SH-SY5Y (cell line): ENCODE measurements at regions not wholly inside any gene's neighbourhood (a gene's known extent, or its start where the extent isn't known, plus 50 kb on each side); places are given as distances from the start of the nearest gene placed in this dataset.

Experiments
- GATA2 ChIP-seq: IDR thresholded peaks from 2 replicates; pipeline ENCODE4 v1.6.1; 2011; ENCODE audit warnings: mild to moderate bottlenecking, low read depth, low read length
- GATA3 ChIP-seq: IDR thresholded peaks from 2 replicates; pipeline ENCODE4 v1.6.1; 2011; ENCODE audit warnings: low read depth, mild to moderate bottlenecking, low read length, moderate library complexity

DNA sequence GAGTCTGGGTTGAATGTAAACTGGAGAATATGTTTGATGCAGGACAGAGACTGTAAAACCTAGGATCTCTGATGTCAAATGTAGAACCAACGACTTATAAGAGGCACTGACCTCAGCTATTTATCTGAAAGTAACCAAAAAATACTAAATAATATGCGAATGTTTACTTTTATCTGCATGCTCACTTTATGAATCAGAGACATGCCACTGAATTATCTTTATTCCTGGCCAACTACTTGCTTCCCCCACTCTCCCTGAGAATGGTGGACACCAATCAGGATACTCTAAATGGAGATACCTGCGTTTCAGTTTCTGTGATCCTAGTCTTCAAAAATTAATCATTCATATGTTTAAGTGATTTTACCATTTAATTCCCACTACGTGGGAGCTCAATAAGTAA lies 1038.4 kb upstream of the PABPC4L start:
- TF ChIP-seq GATA3 (no peak), GATA2 (no peak)

DNA sequence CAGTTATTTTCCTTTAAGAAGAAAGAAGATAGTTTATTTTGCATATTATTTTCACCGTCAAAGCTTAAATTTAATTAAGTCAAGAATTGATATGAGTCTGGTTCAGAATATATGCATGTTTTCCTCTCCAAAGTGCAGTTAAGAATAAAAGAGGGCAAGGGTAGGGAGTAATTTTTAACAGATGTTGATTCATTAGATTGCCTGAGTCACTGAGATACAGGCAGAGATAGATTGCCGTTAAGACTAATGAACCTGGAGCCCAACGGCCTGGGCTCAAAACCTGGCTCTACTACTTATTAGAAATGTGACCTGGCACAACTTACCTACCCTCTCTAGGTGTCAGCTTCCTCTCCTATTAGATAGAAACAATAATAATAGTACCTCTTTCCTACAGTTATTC lies 1037.4 kb upstream of the PABPC4L start:
- TF ChIP-seq GATA2 (peak; percentile 59), GATA3 (peak; percentile 84)

DNA sequence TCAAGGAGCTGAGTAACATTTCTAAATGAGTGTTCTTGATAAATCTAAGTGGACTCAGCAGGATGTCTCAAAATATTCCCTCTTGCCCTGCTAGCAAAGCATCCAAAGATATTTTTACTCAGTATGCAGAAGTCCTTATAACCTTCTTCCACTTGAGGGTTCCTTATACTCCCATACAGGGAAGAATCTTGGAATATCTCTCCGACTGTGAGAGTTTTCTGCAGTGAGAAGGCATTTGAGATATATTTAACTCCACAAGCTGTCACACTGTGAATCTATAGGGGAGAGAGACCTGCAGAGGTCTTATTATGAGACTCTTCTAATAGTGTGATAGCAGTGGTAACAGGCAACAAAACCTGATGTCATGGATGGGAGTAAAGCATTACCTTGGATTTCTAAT lies 1034.5 kb upstream of the PABPC4L start:
- no peak for TF ChIP-seq GATA2
- TF ChIP-seq GATA3 = no peak

DNA sequence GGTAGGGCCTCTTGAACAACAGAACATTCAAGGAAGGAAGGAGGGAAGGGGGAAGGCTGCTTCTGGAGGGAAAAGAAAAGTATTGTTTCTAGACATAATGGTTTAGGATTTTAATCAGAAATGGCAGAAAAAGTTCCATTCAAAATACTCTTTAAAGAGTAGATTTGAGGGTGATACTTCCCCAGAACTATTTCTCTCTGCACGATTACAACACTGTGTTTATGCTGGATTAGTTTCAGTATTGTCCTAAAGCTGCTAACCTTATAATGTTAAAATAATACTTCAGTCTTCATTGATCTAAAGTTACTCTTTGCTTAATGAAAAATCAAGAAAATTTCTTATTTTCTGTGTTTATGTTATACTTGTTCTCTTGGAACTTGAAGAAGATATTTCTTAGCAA lies 1026.3 kb upstream of the PABPC4L start:
- TF ChIP-seq GATA2 = no peak
- TF ChIP-seq GATA3 = no peak

DNA sequence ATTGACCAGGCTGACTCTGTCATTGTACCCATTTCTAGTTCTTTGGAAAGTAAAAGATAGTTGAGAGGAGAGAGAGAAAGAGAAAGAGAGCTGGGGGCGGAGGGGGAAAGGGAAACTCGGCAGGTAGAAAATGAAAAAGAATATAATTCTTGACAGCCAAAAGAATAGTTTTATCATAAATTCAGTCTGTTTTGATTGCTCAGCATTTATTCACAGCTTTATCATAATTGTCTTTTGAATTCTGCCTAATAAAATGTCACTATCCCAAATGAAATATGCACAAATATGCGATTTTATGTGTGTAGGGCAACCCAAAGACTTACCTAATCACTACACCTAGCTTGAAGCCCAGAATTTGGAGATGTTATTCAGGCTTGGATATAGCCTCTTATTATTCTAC lies 1024.0 kb upstream of the PABPC4L start:
- TF ChIP-seq GATA2 = no peak
- TF ChIP-seq GATA3 = no peak

DNA sequence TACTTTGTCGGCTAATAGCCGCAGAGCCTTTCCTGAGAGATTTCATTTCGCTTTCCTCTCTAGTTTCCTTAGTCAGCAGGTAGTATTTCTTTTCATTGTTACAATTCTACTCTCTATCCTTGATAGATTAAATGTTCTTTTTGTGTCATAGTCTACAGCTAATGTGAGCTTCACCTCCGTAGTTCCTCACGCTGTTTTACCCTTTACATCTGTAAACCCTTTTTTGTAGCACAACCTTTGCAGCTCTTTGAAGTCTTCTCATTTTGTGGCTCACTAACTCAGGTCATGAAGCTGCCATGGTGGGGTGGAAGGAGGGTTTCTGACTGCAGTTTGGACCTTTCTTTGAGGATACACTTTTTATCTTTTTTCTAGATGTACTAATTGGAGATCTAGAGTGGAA lies 1008.8 kb upstream of the PABPC4L start:
- TF ChIP-seq GATA3 = no peak
- no peak for TF ChIP-seq GATA2

DNA sequence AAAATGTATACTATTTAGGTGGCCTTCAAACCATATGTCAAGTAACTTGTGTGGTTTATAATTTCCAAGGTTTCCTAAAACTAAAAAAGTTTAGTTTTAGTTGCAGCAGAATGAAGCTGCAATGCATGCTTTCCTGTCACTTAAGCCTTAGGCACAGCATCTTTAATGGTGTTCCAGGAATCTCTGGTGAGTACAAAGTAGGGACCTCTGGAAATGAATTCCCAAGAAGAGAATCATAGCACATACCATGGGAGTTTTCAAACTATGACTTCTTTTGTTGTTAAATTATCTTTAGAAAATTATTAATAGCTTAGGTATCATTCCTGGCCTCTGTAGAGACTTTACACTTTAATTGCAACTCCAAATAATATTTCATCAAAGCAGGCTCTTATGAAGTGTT lies 1005.9 kb upstream of the PABPC4L start:
- TF ChIP-seq GATA3 = no peak
- no peak for TF ChIP-seq GATA2

DNA sequence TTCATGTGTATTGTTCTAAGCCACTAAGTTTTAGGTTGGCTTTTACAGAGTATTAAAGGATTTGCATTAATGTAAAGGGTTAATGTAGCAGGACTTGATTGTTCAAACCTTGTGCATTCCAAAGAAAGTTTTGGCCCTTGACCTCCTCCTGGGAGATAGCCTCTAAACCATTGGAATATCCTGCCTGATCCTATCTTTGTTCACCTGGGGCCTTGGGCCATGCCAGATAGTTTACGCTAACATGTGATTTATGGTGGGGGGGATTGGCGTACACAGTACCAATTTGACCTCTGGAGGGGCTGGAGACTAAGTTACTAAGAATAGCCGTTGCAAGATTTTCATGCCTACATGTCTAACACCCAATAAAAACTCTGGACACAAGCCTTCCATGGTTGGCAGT lies 1002.7 kb upstream of the PABPC4L start:
- TF ChIP-seq GATA2 (no peak), GATA3 (no peak)

DNA sequence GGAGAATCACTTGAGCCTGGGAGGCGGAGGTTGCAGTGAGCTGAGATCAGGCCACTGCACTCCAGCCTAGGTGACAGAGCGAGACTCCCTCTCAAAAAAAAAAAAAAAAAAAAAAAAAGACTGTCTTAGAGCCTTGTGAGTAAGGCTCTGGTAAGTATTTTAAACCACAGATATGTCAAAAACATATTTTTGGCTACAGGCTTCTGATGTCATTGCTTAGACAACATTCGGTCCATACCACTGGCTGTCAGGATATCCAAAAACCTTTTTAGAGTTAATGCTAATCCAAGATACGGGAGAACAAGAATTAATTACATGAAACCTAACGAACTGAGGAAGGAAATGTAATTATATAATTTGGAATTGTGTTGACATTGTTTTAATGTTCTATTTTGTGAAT lies 999.5 kb upstream of the PABPC4L start:
- TF ChIP-seq GATA2 = no peak
- TF ChIP-seq GATA3 = no peak

DNA sequence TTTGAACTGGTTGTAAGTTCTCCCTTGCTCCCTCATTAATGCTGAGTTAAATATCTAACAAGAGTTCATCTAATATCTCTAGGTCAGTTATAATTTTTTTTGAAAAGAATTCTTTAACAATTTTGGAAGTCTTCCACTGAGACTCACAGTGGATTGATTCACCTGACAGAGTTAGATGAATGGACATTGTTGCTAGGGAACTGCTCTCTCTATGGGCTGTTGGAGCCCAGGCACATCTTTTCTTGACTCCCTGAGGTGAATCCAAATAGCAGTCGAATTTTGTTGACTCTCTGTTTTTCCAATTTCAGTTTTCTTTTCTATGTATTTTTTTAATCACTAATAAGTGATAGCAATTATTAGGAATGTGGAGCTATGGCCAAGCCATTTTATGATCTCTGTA lies 996.1 kb upstream of the PABPC4L start:
- TF ChIP-seq GATA2 = no peak

DNA sequence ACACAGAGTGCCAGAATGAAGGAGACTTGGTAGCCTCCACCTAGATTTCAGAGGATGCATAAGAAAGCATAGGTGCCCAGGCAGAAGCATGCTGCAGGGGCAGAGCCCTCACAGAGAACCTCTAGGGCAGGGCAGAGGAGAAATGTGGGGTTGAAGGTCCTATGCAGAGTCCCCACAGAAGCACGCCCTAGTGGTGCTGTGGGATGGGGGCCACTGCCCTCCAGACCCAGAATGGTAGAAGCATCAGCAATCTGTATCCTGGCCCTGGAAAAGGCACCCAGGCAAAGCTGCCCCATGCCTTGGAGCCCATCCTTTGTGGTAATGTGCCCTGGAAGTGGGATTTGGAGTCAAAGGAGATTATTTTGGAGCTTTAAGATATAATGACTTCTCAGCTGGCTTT lies 992.9 kb upstream of the PABPC4L start:
- TF ChIP-seq GATA2 (no peak), GATA3 (no peak)

DNA sequence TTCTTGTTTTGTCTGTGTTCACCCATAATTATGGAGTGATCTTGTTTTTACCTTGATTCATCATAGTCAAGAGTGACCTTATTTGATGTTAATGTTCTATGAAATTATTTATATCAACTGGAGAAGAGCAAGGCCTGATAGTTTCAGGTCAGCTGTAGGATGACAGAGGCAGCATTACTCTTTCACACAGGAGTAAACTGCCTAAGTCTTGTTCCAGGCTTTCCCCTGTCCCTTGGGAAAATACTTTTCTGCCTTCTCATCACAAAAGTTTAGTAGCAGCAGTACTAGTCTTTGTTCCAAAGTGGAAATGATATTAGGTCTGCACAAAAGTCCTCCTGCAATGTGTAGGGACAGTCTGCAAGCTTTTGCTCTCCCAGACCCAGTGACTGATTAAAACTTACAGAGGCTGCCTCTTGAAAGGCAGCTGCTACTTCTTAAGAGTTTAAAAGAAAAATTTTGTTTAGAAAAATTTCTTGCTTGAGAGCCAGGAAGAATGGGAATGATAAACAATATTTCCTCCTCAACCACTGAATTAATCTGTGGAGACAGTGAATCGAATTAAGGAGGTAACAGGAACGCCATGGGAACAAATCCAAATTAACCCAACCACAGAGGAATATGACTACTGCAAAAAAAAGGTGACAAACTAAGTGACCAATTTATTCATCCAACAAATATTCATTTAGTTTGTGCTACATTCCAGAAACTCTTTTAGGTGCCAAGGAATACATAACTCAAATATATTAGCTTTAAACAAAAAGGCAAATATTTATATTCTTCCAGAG lies 991.4 kb upstream of the PABPC4L start:
- TF ChIP-seq GATA2 (no peak), GATA3 (no peak)

DNA sequence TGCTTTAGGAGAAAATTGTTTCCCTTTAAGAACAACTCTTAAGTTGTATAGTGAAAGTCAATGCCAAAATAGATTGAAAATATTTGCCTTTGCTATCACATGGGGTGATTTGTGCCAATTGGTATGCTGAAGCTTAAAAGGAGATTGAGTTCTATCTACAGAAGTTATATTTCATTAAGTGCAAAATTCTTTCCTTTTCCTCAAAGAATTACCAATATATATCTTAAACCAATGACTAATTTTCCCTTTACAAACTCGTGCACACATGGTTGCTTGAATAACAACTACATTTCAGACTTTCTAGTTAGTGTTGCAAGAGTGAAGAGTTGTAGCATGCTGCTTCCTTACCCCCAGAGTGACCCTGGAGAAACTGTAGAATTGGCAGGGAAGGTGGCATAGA lies 990.0 kb upstream of the PABPC4L start:
- TF ChIP-seq GATA2 = no peak
- no peak for TF ChIP-seq GATA3

DNA sequence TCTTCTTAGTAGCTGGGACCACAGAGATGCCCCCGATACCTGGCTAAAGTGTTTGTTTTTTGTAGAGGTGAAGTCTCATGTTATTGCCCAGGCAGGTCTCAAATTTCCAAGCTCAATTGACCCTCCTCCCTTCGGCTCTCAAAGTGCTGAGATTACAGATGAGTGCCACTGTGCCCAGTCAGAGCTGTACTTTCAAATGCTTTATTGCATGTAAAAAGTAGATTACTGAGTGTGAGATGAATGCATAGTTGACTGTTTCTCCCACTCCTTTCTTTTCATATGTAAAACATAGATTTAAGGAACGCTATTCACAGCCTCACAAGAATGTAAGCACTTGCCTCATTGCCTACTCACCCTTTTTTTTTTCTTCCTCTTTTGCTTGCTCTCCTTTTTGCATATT lies 984.4 kb upstream of the PABPC4L start:
- TF ChIP-seq GATA2 = no peak
- TF ChIP-seq GATA3 = no peak

DNA sequence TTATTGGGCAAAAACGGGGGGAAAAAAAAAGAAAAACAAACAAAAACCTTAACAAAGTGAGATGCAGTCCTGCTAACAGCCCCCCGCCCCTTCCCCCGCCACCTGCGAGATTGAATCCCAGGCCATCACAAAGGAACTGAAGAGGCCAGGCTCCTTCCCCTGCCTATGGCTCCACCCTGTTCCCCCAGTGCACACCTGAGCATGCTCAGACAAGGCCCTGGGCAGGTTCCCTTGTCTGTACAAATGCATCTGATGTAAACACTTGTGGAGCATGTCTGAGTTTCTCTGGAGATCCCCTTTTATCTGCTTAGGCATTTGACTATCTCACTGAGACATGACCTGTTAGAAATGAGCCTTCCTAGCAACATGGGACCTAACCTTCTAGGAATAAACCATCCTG lies 983.7 kb upstream of the PABPC4L start:
- TF ChIP-seq GATA3 = no peak

DNA sequence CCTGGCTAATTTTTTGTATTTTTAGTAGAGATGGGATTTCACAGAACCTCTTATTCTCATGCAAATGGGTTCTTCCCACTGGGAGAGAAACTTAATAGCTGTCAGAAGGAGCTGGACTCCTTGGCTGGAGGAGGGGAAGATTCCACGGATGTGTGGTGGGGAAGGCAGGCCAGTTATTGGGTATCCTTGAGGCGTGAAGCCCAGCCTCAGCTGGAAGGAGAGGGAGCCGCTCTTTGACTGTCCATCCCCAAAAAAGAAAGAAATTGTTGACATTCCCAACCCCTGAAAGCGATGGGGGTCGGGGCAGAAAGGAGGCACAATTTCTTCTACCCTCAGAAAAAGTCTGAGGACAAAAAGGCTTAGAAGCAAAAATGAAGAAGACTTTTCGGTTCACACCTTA lies 983.1 kb upstream of the PABPC4L start:
- TF ChIP-seq GATA2 (no peak), GATA3 (no peak)
